HUES6 (cell line): ENCODE measurements at regions not wholly inside any gene's neighbourhood (a gene's known extent, or its start where the extent isn't known, plus 50 kb on each side); places are given as distances from the start of the nearest gene placed in this dataset.

Experiments
- H3K27ac ChIP-seq: 2 replicates; pipeline ENCODE4 v1.7.0; 2013; ENCODE audit warnings: low read depth, mild to moderate bottlenecking, low read length, inconsistent platforms
- H3K27me3 ChIP-seq: 2 replicates; pipeline ENCODE4 v1.6.1; 2013; ENCODE audit warnings: low read length; ENCODE audit not compliant: control insufficient read depth, insufficient read depth
- H3K36me3 ChIP-seq: 2 replicates; pipeline ENCODE4 v1.6.1; 2013; ENCODE audit warnings: low read length; ENCODE audit not compliant: control insufficient read depth, insufficient read depth
- H3K4me1 ChIP-seq: 2 replicates; pipeline ENCODE4 v1.6.1; 2013; ENCODE audit warnings: low read length; ENCODE audit not compliant: control insufficient read depth, insufficient read depth
- H3K4me3 ChIP-seq: 2 replicates; pipeline ENCODE4 v1.5.1; 2013; ENCODE audit warnings: low read depth, low read length
- H3K9ac ChIP-seq: one replicate; pipeline ENCODE4 v1.6.1; 2013; ENCODE audit warnings: mild to moderate bottlenecking, low read length
- H3K9me3 ChIP-seq: 2 replicates; pipeline ENCODE4 v1.6.1; 2013; ENCODE audit warnings: low read depth, low read length; ENCODE audit not compliant: control insufficient read depth, insufficient read depth

GRCh38 chr1:106620521-106620954 lies 435.9 kb upstream of the PRMT6 start:
- Histone ChIP-seq H3K36me3 (no peaks in the 10 kb centered on the region), H3K27ac (no peak overlapping the region), H3K9ac (no peak overlapping the region), H3K4me1 (no peaks in the 10 kb centered on the region), H3K9me3 (no peaks in the 10 kb centered on the region), H3K27me3 (no peaks in the 10 kb centered on the region), H3K4me3 (no peak overlapping the region)

GRCh38 chr1:106621853-106622252 lies 434.6 kb upstream of the PRMT6 start:
- Histone ChIP-seq H3K27me3 (no peaks in the 10 kb centered on the region), H3K27ac (no peak overlapping the region), H3K4me1 (no peaks in the 10 kb centered on the region), H3K36me3 (no peaks in the 10 kb centered on the region), H3K9ac (no peak overlapping the region), H3K4me3 (no peak overlapping the region), H3K9me3 (no peaks in the 10 kb centered on the region)

GRCh38 chr1:106637566-106637965 lies 418.9 kb upstream of the PRMT6 start:
- Histone ChIP-seq H3K27ac (no peak overlapping the region), H3K36me3 (no peaks in the 10 kb centered on the region), H3K4me1 (no peaks in the 10 kb centered on the region), H3K4me3 (no peak overlapping the region), H3K9me3 (no peaks in the 10 kb centered on the region), H3K9ac (no peak overlapping the region), H3K27me3 (no peaks in the 10 kb centered on the region)

GRCh38 chr1:106646261-106646784 lies 410.2 kb upstream of the PRMT6 start:
- Histone ChIP-seq H3K27me3 (no peaks in the 10 kb centered on the region), H3K36me3 (no peaks in the 10 kb centered on the region), H3K9me3 (no peaks in the 10 kb centered on the region), H3K4me1 (no peaks in the 10 kb centered on the region), H3K4me3 (no peak overlapping the region), H3K27ac (no peak overlapping the region), H3K9ac (no peak overlapping the region)

GRCh38 chr1:106646816-106647215 lies 409.7 kb upstream of the PRMT6 start:
- Histone ChIP-seq H3K4me1 (no peaks in the 10 kb centered on the region), H3K9me3 (no peaks in the 10 kb centered on the region), H3K27me3 (no peaks in the 10 kb centered on the region), H3K9ac (no peak overlapping the region), H3K27ac (no peak overlapping the region), H3K4me3 (no peak overlapping the region), H3K36me3 (no peaks in the 10 kb centered on the region)

- Histone ChIP-seq H3K4me3 (no peak overlapping the region), H3K4me1 (no peaks in the 10 kb centered on the region), H3K9ac (no peak overlapping the region), H3K27me3 (no peaks in the 10 kb centered on the region), H3K9me3 (no peaks in the 10 kb centered on the region), H3K27ac (no peak overlapping the region), H3K36me3 (no peaks in the 10 kb centered on the region)
Observed at GRCh38 chr1:106651028-106651762, 405.3 kb upstream of the PRMT6 start.

- no peak overlapping the region for H3K9ac ChIP-seq
- H3K27me3 ChIP-seq = no peaks in the 10 kb centered on the region
- no peak overlapping the region for H3K27ac ChIP-seq
- H3K4me3 ChIP-seq = no peak overlapping the region
- no peaks in the 10 kb centered on the region for H3K36me3 ChIP-seq
- H3K4me1 ChIP-seq = no peaks in the 10 kb centered on the region
- H3K9me3 ChIP-seq = peaks cover 9% of the 10 kb centered on the region
Observed at GRCh38 chr1:106659490-106660244, 396.8 kb upstream of the PRMT6 start.

- H3K4me1 ChIP-seq = no peaks in the 10 kb centered on the region
Observed at GRCh38 chr1:106675558-106675957, 380.9 kb upstream of the PRMT6 start.

GRCh38 chr1:106676021-106676420 lies 380.5 kb upstream of the PRMT6 start:
- no peaks in the 10 kb centered on the region for H3K9me3 ChIP-seq
- no peaks in the 10 kb centered on the region; the same call in 1 of the 2 replicates for H3K4me1 ChIP-seq
- no peak overlapping the region for H3K4me3 ChIP-seq
- no peaks in the 10 kb centered on the region for H3K36me3 ChIP-seq
- H3K27ac ChIP-seq = no peak overlapping the region
- no peaks in the 10 kb centered on the region for H3K27me3 ChIP-seq
- H3K9ac ChIP-seq = no peak overlapping the region

More at GRCh38 chr1:106675558-106675957, 380.9 kb upstream of the PRMT6 start:
- no peak overlapping the region for H3K9ac ChIP-seq
- no peaks in the 10 kb centered on the region for H3K36me3 ChIP-seq
- H3K4me3 ChIP-seq = no peak overlapping the region
- no peaks in the 10 kb centered on the region for H3K27me3 ChIP-seq
- no peaks in the 10 kb centered on the region for H3K9me3 ChIP-seq
- no peak overlapping the region for H3K27ac ChIP-seq

GRCh38 chr1:106677181-106677580 lies 379.3 kb upstream of the PRMT6 start:
- no peak overlapping the region for H3K4me3 ChIP-seq
- H3K9me3 ChIP-seq = no peaks in the 10 kb centered on the region
- no peak overlapping the region for H3K9ac ChIP-seq
- no peak overlapping the region for H3K27ac ChIP-seq
- no peaks in the 10 kb centered on the region for H3K36me3 ChIP-seq
- H3K4me1 ChIP-seq = peaks cover 5% of the 10 kb centered on the region
- H3K27me3 ChIP-seq = no peaks in the 10 kb centered on the region

- H3K36me3 ChIP-seq = no peaks in the 10 kb centered on the region
- H3K9me3 ChIP-seq = no peaks in the 10 kb centered on the region
- H3K27ac ChIP-seq = no peak overlapping the region
Observed at GRCh38 chr1:106677721-106678120, 378.8 kb upstream of the PRMT6 start.

More at GRCh38 chr1:106677721-106678120, 378.8 kb upstream of the PRMT6 start:
- no peak overlapping the region for H3K4me3 ChIP-seq
- no peak overlapping the region for H3K9ac ChIP-seq
- peaks cover 9% of the 10 kb centered on the region for H3K4me1 ChIP-seq
- no peaks in the 10 kb centered on the region for H3K27me3 ChIP-seq
